AG09319 (cell line): ENCODE measurements at regions not wholly inside any gene's neighbourhood (a gene's known extent, or its start where the extent isn't known, plus 50 kb on each side); places are given as distances from the start of the nearest gene placed in this dataset.

ENCODE experiments used
- DNase-seq: peaks from one replicate; pipeline ENCODE4 v3.0.0-alpha.2; 2010; ENCODE audit warnings: low read depth; ENCODE audit errors: extremely low read depth
- TF ChIP-seq, protein P1 (sequence below): IDR thresholded peaks from 2 replicates; pipeline ENCODE4 v1.5.1; 2011; ENCODE audit warnings: low read depth, mild to moderate bottlenecking, inconsistent platforms, low read length, moderate library complexity

DNA sequence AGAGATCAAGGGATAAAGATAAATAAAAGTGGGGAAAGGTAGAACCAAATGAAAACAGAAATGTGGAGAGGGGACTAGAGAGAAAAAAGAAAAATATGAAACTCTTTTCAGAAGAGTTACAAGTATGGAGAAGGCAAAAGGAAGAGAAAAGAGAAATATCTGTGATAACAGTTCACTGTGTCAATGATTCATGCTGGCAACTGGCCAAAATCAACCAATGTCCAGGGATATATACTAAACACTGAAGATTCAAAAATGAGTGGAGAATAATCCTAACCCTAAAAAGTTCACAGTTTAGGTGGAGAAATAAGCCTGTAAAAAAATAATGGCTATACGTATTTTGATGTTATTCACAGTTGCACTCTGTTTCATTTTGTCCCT lies 372.3 kb upstream of the KITLG start:
- no peak for DNase-seq
- TF ChIP-seq, protein P1, sequence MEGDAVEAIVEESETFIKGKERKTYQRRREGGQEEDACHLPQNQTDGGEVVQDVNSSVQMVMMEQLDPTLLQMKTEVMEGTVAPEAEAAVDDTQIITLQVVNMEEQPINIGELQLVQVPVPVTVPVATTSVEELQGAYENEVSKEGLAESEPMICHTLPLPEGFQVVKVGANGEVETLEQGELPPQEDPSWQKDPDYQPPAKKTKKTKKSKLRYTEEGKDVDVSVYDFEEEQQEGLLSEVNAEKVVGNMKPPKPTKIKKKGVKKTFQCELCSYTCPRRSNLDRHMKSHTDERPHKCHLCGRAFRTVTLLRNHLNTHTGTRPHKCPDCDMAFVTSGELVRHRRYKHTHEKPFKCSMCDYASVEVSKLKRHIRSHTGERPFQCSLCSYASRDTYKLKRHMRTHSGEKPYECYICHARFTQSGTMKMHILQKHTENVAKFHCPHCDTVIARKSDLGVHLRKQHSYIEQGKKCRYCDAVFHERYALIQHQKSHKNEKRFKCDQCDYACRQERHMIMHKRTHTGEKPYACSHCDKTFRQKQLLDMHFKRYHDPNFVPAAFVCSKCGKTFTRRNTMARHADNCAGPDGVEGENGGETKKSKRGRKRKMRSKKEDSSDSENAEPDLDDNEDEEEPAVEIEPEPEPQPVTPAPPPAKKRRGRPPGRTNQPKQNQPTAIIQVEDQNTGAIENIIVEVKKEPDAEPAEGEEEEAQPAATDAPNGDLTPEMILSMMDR, result no peak

DNA sequence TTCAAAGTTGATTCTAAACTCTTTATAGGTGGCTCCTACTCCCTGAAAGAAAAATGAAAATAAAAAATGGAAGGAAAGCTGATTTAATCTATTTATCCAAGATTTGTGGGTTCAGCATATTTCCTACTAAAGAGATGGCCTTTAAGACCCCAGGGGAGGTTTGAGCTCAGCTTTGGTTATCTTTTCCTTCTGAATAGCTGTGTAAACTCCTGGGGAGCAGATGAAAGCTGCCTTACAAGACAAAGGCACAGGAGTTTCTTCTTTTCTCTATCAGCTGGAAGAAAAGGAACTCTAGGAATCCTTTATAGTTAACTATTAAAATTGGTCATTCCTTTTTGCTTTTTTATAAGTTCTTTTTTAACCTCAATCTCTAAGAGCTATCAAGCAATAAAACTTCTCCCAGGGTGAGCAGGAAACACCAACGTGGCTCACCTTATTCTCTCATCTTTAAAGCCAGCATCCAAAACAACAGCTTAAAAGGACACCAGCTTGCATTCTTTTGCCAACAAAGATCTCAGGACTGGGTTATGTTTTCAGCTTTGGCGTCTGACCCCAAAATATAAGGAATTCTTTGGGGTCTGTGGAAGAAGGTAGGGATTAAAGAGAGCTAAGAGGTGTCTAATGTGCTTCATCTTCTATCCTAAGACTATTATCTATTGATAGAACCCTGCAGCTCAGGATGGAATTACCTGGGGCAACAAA lies 371.7 kb upstream of the KITLG start:
- no peak for DNase-seq
- TF ChIP-seq, protein P1, result no peak

DNA sequence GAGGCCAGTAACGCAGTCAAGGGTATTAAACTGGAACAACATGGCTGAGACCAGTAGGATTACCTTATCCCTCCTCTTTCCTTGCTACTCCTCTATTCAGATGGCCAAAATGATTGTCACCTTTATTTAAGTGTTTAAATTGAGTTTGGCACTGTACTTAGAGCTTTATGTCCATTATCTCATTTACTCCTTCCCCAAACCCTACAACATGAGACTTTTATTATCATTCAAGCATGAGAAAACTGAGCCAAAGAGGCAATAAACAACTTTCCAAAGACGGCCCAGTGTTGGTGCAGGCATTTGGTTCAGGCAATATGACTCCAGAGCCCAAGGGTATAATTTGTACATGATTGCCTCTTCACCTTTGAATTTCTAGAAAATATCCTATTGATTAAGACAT lies 370.9 kb upstream of the KITLG start:
- no peak for DNase-seq
- TF ChIP-seq, protein P1, result no peak

DNA sequence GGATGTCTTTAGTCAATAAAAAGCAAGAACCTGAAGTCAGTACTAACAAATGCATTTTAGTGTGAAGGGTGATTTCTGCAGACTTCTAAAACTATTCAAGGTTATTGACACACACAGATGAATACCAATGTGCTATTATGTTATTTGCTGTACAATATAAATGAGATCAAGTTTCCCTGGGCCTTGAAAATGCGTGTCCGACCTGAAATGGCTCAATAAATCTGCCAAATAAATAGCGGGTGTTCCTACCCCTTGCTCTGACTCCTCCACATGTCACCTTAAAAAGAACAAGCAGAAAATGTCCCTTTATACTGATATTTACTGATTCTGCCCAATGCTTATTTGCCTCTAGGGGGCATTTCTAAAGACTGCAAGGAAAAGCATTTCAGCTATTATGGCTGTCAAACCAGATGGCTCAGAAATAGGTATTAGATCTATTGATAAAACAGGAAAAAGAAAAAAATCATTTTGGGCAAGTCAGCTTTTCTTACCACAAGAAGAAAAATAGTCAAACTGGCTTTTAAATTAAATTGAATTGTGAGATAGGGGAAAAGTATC lies 367.3 kb upstream of the KITLG start:
- DNase-seq, result no peak
- TF ChIP-seq, protein P1, result no peak

DNA sequence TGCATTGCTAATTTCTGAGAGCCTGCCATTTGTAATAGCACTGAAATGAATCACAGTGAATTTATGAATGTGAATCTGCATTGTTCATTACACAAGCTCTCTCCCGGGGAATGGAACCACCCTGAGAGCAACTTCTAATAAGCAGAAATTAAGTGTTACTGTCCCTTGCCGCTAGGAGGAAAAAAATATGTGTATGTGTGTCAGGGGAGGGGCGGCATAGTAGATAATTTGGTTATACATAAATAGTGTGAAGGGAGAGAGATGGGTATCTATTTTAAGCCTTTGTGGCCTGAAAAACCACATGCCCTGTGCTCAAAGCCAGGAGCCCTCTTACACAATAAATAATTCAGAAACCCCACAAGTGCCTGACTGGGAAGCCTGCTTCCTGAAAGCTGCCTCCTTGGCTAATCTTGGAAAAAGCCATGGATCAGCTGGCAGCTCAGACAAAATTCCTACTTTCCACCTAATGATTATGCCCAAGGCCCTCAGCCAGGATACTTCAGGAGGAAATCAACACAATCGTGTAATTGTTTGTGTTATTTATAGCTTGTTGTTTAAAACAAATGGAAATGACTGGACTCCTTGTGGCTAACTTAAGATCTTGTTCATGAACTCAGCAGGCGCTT lies 366.2 kb upstream of the KITLG start:
- DNase-seq, result peak; percentile 63

DNA sequence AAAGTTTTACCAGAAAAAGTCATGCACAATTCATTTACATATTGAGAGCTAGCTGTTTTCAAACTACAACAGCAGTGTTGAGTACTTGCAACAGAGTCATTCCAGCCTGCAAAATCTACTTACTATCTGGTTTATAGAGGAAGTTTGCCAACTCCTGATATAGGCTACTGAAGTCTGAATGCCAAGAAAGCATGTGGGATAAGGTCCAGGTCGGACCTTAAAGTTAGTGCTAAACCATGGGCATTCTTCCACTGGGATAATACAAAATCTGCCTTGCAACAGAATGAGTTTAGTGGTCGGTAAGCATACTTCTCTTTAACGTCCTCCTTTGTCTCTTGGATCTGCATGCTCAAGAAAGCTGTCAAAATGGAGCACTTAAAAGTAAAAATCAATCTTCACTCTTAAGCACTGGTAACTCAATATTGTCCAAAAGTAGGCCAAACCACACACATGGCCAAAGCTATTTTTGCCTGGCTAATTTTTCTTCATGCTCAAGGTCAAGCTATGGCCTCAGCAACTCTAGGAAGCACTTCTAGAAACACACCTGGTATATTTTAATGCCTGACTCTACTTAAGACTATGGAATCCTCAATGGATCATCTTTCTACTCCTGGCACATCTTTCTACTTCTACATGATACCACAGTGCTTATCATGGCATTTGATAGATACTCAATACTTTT lies 364.9 kb upstream of the KITLG start:
- TF ChIP-seq, protein P1, result no peak
- DNase-seq, result no peak

More for the DNA sequence above, 366.2 kb upstream of the KITLG start:
- TF ChIP-seq, protein P1, result peak; percentile 4

DNA sequence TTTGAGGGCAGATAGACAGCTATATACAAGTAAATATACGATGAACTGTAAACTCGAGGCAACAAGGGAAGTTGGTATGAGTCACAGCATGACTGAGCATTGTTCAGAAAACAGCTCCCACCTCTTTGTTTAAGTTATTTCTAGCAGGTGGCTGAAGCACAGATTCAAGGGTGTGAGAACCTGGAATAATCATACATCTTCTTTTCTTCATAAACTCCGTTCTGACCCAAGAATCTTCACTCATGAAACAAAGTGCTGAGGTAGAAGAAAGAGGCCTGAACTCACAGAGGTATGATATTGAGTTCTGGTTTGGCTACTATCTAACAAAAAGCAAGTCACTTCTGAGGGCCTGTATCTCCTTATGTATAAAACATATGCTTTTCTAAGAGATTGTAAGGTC lies 364.1 kb upstream of the KITLG start:
- DNase-seq, result no peak
- TF ChIP-seq, protein P1, result no peak
